GM18868 (cell line): ENCODE measurements at regions not wholly inside any gene's neighbourhood (a gene's known extent, or its start where the extent isn't known, plus 50 kb on each side); places are given as distances from the start of the nearest gene placed in this dataset.

Experiments
- ATAC-seq: cut with Tn5 transposase; IDR thresholded peaks from one replicate; pipeline ENCODE4 v1.9.1; 2021; ENCODE audit warnings: mild to moderate bottlenecking, moderate library complexity; ENCODE audit not compliant: unreplicated experiment

- no peak for ATAC-seq
These were observed 50.0 kb upstream of the BET1 start for GRCh38 chr7:94054130-94054529.

GRCh38 chr7:94055963-94056362 lies 51.8 kb upstream of the BET1 start:
- no peak for ATAC-seq

DNA sequence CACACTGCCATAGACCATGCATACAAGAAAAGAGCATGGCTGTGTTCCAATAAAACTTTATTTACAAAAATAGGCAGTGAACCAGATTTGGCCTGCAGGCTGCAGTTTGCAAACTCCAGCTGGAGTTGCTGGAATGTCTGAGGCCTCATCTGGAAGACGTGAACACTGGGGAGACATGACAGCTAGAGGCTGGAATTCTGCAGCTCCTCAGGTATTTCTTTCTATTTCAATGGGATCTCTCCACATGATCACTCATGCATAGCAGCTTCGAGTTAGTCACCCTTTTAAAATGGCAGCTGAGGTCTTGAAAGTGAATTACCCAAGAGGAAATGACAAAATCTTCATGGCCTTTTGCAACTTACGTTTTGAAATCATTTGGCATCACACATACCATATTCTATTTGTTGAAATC lies 52.6 kb upstream of the BET1 start:
- no peak for ATAC-seq

- no peak for ATAC-seq
These were observed 53.8 kb upstream of the BET1 start for GRCh38 chr7:94057955-94058354.

- peak; percentile 71 for ATAC-seq
These were observed 55.6 kb upstream of the BET1 start for GRCh38 chr7:94059746-94060145.

DNA sequence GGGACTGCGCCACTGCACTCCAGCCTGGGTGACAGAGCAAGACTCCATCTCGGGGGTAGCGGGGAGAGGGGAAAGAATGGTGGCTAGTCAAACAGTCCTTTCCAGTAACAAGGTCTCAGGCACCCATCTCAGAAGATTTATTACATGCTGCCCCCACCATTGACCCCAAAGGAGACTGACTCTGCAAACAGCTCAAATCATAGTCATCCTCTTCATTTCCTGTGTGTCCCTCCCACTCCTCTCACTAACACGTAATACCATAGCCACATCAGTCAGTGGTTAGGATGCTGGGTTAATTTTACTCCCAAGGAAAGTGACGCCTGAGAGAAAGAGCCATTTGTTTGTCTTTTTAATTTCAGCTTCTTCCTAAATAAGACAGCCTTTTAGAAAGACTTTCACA lies 56.6 kb upstream of the BET1 start:
- ATAC-seq, result peak; percentile 50

- ATAC-seq, result no peak
These were observed 57.2 kb upstream of the BET1 start for GRCh38 chr7:94061326-94061725.

- ATAC-seq, result no peak
These were observed 58.2 kb upstream of the BET1 start for GRCh38 chr7:94062372-94062771.

- ATAC-seq, result no peak
These were observed 60.5 kb upstream of the BET1 start for GRCh38 chr7:94064541-94065191.

DNA sequence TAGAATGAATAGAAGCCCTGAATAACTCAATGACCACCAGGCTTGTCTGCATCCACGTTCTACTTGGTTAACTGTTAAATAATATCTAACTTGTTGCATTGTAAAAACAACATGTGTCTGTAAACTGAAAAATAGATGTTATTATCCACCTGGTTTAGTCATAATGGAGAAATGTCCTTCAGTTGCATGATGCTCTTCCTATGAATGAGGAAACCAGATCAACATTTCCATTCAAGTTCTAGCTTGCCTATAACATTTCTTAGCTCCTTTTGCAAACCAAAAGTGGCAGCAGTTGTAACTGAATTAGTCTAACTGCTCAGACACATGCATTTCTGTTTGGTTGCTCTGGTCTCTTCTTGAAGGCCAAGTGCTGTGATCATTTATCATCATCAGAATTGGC lies 62.9 kb upstream of the BET1 start:
- no peak for ATAC-seq

GRCh38 chr7:94067506-94067905 lies 63.4 kb upstream of the BET1 start:
- no peak for ATAC-seq

DNA sequence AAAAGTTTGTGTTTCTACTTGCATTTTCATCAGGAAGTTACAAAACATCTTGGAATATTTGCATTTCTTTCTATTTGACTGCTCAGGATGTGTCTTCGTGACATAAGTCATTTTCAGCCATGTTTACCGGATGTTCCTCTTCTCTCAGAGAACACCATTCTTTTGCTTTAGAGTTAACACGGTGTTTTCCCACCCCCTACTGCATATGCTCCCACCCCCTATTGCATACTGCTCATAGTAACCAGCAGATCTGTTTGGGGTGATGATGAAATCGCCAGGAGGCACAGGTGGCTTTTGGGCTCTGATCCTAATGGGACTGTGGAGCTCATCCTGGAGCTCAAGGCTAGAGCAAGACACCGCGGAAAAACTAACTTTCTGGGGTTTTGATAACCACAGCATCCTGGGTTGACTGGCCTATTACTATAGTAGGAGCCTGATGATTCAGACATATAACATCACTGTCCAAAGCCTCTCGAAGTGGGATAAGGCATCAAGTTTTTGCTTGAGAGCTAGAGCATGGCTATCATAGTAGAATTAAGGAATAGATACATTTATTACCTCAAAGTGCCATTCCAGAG lies 65.1 kb upstream of the BET1 start:
- ATAC-seq, result peak; percentile 53

DNA sequence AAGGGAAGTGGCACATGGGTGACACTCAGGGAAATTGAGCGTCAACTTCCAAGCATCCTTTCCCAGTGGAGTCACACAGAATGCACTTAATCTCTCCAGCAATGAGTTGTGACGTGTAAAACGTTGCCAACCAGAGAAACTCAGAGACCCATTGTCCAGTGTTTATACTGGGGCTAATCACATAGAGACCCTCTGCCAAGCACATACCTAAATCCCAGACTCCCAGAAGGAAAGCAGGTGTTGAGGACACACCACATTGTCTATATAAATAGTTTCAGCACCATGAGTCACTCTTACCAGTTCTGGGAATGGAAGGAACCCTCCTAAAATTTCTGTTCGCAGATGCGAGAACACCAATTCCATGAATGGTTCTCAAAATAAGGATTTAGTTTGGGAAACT lies 76.4 kb upstream of the BET1 start:
- no peak for ATAC-seq

DNA sequence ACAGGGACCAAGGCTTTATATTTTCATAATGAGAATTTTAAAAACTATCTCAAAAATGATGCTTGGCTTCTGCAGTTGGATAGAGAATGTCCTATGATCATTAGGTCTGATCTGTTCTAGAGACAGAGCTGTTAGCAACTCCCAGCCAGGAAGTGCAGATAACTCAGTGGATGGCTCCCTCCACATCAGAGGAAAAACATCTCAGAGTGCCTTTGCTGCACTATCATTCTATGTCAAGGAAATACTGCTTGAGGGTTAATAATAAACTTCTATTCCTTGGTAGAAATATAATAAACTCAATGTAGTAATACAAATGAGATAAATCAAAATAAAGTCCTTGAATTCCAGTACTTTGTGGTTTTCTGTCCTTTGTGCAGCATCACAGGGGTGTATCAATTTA lies 78.0 kb upstream of the BET1 start:
- no peak for ATAC-seq

GRCh38 chr7:94087664-94088352 lies 83.7 kb upstream of the BET1 start:
- peak; percentile 96 for ATAC-seq

DNA sequence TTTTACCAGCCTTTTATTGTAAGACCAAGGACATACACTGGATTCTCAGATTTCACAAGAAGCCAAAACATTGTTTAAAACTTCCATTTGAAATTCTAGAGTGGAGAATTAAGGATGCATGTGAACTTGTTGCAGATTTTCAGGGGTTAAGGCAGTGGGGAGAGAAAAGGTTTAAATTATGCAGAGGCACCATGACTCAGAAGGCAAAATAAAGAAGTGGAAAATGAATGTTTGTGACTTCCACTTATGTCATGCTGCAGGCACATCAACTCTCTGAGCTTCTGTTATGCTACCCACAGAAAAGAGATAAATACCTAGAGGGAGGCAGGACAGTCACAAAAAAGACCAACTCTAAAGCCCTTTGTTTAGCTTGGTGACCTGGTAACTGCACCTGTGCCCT lies 84.4 kb upstream of the BET1 start:
- ATAC-seq, result no peak

DNA sequence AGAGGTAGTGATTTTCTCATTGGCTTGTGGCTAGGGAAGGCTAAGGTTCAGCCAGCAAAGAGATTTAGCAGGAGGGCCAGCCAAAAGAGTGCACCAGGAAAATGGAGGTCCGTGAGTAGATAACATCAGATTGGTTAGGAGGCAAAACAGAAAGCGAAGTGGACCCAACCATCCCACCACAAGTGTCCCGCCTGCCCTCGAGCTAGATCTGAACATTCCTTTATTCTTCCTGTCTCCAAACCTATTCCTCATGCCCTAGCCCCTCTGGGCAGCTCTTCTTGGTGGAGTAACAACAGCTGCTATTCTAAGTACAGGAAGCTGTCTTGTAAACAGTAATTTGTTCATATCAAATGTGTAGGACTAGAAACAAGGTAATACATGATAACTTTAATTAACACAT lies 85.7 kb upstream of the BET1 start:
- ATAC-seq, result no peak

- ATAC-seq, result no peak
These were observed 88.8 kb upstream of the BET1 start for GRCh38 chr7:94092980-94093379.

GRCh38 chr7:94094298-94094697 lies 90.1 kb upstream of the BET1 start:
- ATAC-seq, result no peak

- no peak for ATAC-seq
These were observed 91.3 kb upstream of the BET1 start for GRCh38 chr7:94095316-94096009.

DNA sequence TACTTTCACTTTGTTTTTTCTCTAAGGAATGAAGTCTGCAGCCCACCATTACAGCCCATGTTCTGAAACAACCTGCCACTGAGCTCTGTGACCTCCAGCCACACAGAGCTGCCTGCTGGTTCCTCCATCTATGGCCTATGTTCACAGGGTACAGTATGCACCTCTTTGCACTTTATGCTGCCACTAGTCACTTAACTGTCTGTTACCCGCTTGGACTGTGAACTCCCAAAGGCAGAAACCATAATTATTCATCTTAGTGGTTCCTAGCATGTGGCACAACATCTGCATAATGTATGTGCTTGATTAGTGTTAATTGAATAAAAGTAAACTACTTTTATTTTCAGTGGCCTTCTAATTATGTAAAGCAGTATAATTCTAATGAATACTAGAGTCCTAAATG lies 95.5 kb upstream of the BET1 start:
- ATAC-seq, result no peak
